ENCODE measurements at regions not wholly inside any gene's neighbourhood (a gene's known extent, or its start where the extent isn't known, plus 50 kb on each side); places are given as distances from the start of the nearest gene placed in this dataset.
"Not testable (repeated sequence)": the region's sequence is repeated elsewhere in the genome, so short reads cannot be mapped to it uniquely, and the experiment has no call there.

GRCh38 chr5:42066131-42066530, 141.1 kb downstream of the FBXO4 start:
- Mint-ChIP-seq H3K9me3 (peaks cover 4% of the 10 kb centered on the region), H3K36me3 (ENCODE audit: low read depth) (no peaks in the 10 kb centered on the region), H3K4me3 (no peak overlapping the region), H3K27ac (ENCODE audit: unreplicated experiment) (no peak overlapping the region), H3K27me3 (ENCODE audit: low read depth) (peaks cover 3% of the 10 kb centered on the region), H3K4me1 (no peaks in the 10 kb centered on the region)
- no peak for DNase-seq (ENCODE audit: low read depth, low spot score)
- no peak for TF ChIP-seq CTCF (conservative IDR thresholded peaks at IDR 0.05)

GRCh38 chr5:42074353-42074752, 149.3 kb downstream of the FBXO4 start:
- H3K9me3 Mint-ChIP-seq = peaks cover 2% of the 10 kb centered on the region
- no peaks in the 10 kb centered on the region for H3K36me3 Mint-ChIP-seq (ENCODE audit: low read depth)
- no peak overlapping the region for H3K4me3 Mint-ChIP-seq
- no peak for DNase-seq (ENCODE audit: low read depth, low spot score)
- H3K4me1 Mint-ChIP-seq = no peaks in the 10 kb centered on the region
- no peak for TF ChIP-seq CTCF (conservative IDR thresholded peaks at IDR 0.05)
- no peak overlapping the region for H3K27ac Mint-ChIP-seq (ENCODE audit: unreplicated experiment)
- H3K27me3 Mint-ChIP-seq (ENCODE audit: low read depth) = no peaks in the 10 kb centered on the region

- Mint-ChIP-seq H3K9me3 (peaks cover 10% of the 10 kb centered on the region), H3K27me3 (ENCODE audit: low read depth) (peaks cover 11% of the 10 kb centered on the region), H3K36me3 (ENCODE audit: low read depth) (no peaks in the 10 kb centered on the region), H3K4me3 (no peak overlapping the region), H3K4me1 (no peaks in the 10 kb centered on the region), H3K27ac (ENCODE audit: unreplicated experiment) (no peak overlapping the region)
- TF ChIP-seq CTCF (conservative IDR thresholded peaks at IDR 0.05) = no peak
- no peak for DNase-seq (ENCODE audit: low read depth, low spot score)
These were observed 164.6 kb downstream of the FBXO4 start for GRCh38 chr5:42089705-42090104.

- H3K27ac Mint-ChIP-seq (ENCODE audit: unreplicated experiment) = no peak overlapping the region
- H3K36me3 Mint-ChIP-seq (ENCODE audit: low read depth) = no peaks in the 10 kb centered on the region
- TF ChIP-seq CTCF (conservative IDR thresholded peaks at IDR 0.05) = no peak
- H3K27me3 Mint-ChIP-seq (ENCODE audit: low read depth) = peaks cover 12% of the 10 kb centered on the region
- no peak overlapping the region for H3K4me3 Mint-ChIP-seq
- no peak for DNase-seq (ENCODE audit: low read depth, low spot score)
- peaks cover 10% of the 10 kb centered on the region for H3K9me3 Mint-ChIP-seq
- H3K4me1 Mint-ChIP-seq = no peaks in the 10 kb centered on the region
These were observed 165.1 kb downstream of the FBXO4 start for GRCh38 chr5:42090162-42090561.

GRCh38 chr5:42099846-42100245, 174.8 kb downstream of the FBXO4 start:
- not testable (repeated sequence) for DNase-seq (ENCODE audit: low read depth, low spot score); H3K27ac Mint-ChIP-seq (ENCODE audit: unreplicated experiment); H3K36me3 Mint-ChIP-seq (ENCODE audit: low read depth); H3K4me3 Mint-ChIP-seq; H3K4me1 Mint-ChIP-seq
- peaks cover 12% of the 10 kb centered on the region for H3K27me3 Mint-ChIP-seq (ENCODE audit: low read depth)
- H3K9me3 Mint-ChIP-seq = peaks cover 15% of the 10 kb centered on the region

- Mint-ChIP-seq H3K27ac (ENCODE audit: unreplicated experiment) (no peak overlapping the region), H3K27me3 (ENCODE audit: low read depth) (no peaks in the 10 kb centered on the region), H3K9me3 (peaks cover 13% of the 10 kb centered on the region), H3K36me3 (ENCODE audit: low read depth) (peaks cover 4% of the 10 kb centered on the region), H3K4me3 (no peak overlapping the region), H3K4me1 (no peaks in the 10 kb centered on the region)
- no peak for DNase-seq (ENCODE audit: low read depth, low spot score)
- TF ChIP-seq CTCF (conservative IDR thresholded peaks at IDR 0.05) = no peak
These were observed 183.4 kb downstream of the FBXO4 start for GRCh38 chr5:42108468-42108867.

Data from neural crest cell (in vitro differentiated cells).